SIG-M5 treated with dmso at 0.1 percent for 504 hours (cell line): ENCODE measurements at regions not wholly inside any gene's neighbourhood (a gene's known extent, or its start where the extent isn't known, plus 50 kb on each side); places are given as distances from the start of the nearest gene placed in this dataset.
A peak's percentile ranks its signal among the peaks of the same experiment; 100 is the strongest.
"Not testable (repeated sequence)": the region's sequence is repeated elsewhere in the genome, so short reads cannot be mapped to it uniquely, and the experiment has no call there.

Experiments
- DNase-seq: peaks from one replicate; lab custom pipeline; 2025; ENCODE audit not compliant: unreplicated experiment; lab: John Stamatoyannopoulos, UW

DNA sequence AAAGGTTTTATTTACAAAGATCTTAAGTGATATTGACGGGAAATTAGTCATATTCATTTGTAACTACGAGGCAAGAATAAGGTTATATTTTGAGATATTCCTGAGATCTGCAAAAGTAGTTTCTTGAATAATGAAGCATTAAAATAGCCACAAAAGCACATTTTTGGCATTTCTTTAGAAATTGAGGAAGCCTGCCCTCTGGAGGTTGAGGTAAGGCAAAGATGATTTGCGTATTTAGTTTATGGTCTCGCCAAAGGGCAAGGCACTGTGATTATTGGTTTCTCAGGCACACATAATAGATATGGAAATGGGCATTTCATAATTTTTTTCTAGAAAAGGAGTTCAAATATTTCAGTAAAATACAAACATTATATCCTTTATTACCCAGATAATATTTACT lies 143.7 kb upstream of the RPRM start:
- DNase-seq: no peak

DNA sequence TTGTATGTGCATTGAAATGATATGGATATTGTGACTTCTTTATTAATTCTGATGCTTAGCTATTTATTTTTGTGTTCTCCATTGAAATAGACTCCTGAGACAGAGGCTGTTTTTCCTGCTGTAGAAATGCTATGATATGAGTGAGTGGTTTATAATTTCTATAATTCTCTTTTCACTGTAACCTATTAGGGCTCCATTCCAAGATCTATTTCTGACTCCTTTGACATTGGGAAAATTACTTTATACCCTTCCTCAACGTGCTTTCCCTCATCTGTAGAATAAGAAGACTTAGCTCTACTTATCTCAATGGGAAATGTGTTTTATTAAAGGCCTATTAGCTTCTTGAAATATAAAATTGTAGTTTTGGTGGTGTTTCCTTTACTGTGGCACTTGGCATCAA lies 144.5 kb upstream of the RPRM start:
- no peak for DNase-seq

DNA sequence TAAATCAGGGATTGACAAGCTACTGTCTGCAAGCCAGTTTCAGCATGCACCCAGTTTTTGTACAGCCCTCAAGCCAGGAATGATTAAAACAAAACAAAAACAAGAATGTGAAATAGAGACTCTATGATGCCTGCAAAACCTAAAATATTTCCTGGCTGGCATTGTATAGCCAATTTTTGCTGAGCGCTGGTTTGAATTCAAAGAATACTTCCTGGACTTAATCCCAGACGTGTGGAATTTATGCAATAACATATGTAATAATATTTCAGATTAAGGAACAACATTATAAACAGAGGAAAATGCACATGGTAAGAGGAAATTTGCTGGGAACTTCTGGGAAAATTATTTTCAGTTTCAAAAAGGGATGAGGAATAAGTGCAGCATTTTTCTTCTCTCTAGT lies 148.1 kb upstream of the RPRM start:
- no peak for DNase-seq

DNA sequence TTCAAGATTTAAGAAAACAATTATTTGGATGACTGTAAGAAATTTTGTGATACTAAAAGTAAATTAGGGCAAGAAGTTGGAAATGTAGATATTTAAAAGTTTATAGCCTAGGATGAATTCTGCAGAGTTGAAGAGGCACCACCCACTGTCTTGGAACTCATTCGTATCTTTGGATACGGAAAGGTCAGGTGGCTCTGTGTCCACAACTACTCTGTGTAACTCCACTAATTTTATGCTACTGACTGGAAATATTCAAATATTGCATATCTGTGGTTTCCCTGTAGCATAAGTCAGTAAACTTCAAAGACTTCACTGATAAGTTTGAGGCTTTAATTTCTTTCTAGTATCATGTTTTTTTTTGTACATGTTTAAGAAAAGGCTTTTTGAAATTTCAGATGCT lies 156.9 kb upstream of the RPRM start:
- no peak for DNase-seq

DNA sequence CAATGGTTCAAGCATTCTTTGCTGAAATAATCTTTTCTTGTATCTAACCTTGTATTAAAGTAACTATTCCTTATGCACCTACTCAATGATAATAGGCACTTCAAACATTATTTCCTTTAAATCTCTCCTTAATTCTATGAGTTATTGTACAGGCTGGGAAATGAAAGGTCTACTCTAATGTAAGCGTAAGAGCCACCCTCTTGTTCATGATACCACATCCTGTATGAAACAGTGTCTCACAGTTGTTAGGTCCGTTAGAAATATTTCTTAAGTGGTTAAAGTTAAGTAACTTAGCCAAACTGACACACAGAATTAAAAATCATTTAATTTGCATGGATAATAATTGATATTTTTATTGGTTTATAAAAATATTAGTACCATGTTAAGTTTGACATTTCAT lies 162.5 kb upstream of the RPRM start:
- no peak for DNase-seq

DNA sequence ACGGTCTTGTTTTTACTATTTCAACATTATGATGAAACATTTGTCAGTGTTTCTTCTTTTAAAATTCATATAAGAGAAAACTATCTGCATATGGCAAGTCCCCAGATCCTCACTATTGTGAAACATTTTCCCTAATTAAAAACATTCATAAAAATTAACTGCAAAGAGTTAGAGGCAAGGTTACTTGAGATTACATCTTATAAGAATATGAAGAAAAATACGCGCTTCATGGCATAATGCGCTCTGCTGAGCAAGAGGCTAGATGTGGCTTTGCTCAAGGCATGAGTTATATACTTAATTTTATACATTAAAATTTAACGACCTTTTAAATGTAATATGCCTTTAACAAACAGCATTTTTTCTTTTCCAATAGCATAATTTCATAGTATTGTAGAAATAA lies 166.4 kb upstream of the RPRM start:
- DNase-seq: no peak

DNA sequence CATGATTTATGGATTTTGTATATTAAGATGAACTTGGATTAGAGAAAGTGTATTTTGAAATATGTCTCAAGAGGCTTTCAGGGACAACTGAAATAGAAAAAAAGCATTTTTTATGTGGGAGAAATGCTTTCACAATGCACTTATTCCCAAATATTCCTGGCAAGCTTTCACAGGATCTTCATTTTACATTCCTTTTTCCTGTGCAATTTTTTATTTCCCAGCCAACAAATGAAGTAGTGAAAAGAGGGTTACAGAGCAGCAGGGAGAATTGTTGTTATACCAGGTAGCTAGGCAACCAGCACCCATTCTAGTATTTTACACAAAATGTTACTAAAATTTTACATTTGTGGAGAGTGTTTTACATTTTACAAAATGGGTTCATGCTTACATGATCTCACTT lies 167.0 kb upstream of the RPRM start:
- no peak for DNase-seq

DNA sequence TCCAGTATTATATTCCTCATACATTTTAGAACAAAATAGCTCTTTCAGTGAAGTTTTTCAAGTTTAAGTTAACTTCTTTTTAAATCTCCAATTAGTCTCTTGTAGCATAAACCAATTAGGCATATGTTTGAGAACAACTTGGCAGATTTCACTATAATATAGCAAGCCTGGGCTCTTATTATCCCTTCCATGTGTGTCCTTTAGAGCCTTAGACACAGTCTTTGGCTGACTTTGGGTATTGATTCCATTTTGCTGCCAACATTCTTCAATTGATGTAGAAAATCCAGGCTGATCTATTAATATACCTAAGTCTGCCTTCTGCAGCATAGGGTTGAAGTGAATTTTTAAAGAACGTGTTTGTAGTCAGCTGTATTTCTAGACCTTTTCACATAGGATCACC lies 179.1 kb upstream of the RPRM start:
- no peak for DNase-seq

DNA sequence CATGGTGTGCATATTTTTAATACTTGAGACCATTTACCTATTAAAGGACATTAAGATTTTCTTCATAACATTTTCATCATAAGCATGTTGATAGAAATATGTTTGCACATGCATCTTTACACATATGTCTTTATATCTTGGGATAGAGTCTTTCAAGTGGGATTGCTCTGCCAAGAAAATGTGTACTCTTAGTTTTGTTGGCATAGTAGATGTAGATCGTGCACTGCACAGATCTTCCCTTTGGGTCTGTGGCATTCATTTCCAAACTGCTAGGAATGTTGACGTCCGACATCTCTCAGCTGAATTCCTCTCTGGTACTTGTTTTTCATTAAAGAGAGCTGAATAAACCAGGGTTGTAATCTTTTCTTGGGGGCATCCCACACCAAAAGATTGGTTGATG lies 183.2 kb upstream of the RPRM start:
- DNase-seq: no peak

DNA sequence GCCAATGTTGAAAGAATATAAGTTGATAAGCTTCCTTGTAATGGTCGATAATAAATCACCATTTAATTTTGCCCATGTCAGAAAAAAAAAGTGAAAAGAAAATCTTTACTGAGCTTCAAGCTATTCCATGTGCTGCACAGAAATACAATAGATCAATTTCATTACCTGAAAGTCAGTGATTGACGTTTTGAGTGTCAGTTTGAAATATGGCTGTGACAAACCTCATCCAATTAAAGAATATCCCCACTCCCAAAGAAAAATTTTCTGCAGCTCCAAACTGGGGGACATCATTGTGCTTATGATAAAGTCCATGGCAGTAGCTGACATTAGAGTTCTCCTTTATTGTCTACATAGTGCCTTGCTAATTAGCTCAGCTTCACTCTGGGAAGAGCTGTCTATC lies 184.8 kb upstream of the RPRM start:
- DNase-seq: no peak

DNA sequence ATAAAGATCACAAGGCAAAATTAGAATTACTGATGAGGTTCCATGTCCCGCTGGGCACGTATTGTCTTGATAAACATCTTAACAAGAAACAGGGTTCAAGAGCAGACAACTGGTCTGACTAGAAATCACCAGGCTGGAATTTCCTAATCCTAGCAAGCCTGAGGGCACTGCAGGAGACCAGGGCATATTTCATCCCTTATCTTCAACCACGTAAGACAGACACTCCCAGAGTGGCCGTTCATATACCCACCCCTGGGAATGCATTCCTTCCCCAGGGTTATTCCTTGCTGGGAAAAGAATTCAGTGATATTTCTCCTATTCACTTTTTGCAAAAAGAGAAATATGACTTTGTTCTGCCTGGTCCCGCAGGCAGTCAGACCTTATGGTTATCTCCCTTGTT lies 185.4 kb upstream of the RPRM start:
- not testable (repeated sequence) for DNase-seq

DNA sequence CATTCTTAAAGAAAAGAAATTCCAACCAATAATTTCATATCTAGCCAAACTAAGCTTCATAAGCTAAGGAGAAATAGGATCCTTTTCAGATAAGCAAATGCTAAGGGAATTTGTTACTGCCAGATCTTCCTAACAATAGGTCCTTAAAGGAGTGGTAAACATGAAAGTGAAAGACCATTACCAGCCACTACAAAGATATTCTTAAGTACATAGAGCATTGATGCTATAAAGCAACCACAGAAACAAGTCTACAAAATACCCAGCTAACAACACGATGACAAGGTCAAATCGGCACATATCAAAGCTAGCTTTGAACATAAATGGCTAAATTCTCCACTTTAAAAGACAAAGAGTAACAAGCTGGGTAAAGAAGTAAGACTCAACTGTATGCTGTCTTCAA lies 188.9 kb upstream of the RPRM start:
- no peak for DNase-seq

DNA sequence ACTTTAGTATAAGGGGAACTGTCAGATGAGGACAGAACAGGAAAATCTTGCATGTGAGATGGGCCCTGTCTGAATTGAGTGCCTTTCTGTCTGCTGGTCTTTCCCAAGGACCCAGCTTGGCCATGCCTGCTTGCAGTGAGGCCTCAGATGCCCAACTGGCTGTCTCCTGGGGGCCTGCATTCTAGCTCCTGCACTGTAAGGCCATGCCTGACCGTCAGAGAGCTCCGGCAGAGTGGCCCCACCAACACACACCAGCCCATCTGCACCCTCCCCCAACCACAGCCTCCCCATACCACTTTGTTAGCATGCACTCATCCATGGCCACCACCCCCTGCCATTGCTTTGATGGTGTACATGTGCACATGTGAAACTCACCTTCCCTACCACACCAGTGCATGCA lies 190.4 kb upstream of the RPRM start:
- no peak for DNase-seq

DNA sequence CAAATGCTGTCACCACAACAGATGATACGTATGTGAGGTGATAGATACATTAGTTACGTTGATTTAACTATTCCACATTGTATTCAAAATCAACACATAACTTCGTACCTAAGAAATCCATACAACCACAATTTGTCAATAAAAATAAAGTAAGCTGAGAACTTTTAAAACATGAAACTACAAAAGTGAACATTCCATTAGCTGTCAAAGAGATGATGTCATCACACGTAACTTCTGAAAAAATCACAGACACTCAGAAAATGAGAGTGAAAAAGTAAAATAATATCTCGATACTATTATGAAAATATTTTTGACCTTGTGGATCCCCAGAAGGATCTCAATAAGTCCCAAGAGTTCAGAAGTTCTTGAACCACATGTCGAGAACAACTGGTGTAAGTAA lies 161.6 kb upstream of the GALNT13 start:
- no peak for DNase-seq

DNA sequence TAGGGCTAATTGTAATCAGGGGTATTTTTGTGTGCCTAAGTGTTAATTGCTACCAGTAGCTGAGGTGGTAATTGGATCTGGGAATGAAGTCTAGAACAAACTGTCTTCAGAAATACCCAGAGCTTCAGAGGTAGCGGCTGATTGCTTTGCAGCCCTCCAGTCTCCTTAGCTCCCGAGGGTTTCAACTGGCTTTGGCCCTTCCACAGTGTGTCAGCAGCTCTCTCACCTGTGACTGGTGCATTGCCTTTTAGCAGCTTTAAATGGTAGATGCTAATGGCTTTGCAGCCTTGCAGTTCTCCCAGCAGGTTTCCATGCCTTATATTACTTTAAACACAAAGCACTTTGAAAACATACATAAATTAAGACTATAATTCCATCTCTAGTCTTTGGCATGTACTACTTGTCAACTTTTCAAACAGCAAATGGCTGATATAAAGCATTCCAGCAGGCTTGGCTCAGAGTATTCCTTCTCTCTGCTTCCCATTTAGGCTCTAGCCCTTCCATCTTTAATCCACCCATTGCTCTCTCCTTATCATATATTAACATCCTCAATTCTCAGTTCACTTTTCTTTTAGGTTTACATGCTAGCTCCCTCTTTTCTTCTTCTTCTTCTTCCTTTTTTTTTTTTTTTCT lies 156.4 kb upstream of the GALNT13 start:
- no peak for DNase-seq

DNA sequence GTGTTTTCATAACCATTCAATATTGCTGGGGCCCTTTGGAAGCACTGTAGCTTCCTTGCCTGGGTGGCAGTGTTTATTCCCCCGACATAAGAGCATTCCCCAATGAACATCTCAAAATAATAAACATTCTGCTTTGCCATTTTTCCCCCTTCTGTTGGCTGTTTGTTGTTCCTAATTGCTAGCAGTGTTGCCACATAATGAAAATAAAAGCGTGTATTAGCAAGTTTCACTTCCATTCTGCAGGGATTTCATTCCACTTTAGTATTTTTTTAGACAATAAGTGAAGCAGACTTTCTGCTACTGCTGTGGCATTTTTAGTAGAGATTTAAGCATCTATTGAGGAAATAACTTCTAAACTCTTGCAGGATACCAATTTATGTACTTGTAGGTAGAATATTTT lies 154.7 kb upstream of the GALNT13 start:
- no peak for DNase-seq

DNA sequence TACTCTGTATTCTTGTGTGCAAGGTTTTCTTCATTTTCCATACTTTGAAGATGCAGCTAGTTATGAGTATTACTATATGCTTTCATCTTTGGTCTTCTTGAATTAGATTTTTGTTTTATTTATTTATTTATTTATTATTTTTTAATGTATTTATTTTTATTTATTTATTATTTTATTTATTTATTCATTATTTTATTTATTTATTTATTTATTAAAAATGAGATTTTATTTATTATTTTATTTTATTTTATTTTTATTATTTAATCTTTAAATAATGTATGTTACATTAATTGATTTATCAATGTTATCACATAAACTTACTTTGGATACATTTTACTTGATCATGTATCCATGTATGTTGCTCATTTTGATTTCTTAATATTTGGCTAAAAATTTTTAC lies 132.3 kb upstream of the GALNT13 start:
- no peak for DNase-seq

DNA sequence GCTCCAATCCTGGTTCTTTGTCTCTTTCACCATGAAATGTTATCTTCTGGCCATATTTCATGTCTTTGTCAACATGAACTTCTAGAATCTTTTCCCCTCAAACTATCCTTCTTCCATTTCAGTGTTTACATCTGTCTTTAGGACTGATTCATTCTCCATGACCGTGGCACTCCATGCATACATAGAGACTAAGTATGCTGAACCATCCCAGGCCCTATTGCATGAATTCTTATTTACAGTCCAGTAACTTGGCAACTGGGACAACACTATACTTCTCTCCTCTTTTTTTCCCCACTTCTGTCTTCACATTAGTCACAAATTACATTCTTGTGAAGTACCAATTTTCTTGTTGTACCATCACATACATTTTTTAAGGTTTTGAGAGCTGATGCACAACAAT lies 109.8 kb upstream of the GALNT13 start:
- DNase-seq: no peak

DNA sequence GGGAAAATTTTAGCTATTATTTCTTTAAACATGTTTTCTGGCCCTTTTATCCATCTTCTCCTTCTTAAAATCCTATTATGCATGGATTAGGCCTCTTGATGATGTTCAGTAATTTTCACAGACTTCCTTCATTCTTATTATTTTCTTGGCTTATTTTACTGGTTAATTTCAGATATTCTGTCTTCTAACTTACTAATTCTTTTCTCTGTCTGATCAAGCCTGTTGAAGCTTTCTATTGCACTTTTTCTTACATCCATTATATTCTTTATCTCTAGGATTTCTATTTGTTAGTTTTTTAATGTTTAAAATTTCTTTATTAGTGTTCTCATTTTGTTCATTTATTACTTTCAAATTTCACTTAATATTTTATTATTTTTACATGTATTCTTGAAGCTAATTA lies 105.3 kb upstream of the GALNT13 start:
- no peak for DNase-seq

DNA sequence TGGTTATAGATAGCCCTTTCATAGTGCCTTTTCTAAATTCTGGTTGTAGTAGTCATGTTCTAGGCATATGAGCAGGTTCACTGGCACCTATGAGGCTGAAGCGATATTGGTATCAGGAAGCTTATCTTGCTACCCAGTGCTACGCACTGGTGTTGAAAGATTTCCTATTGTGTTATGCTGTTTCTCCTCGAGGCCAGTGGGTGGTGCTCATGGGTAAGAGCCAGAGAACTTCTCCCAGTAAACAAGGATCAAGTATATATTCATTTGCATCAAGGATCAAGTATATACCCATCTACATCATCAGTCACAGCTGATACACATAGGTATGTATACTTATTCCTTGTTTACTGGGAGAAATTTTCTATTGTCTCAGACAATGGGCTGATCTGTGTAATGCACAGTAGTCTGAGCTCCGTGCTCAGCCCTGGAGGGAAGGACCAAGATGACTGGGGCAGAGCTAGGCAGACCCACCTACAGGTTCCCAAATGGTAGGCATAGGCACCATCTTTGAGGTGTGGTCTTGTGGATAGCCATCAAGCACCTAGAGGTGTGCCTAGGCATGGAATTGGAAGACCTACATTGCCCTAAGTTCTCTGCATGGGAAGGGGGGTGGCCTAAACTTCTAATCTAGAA lies 101.2 kb upstream of the GALNT13 start:
- peak; percentile 5 for DNase-seq

DNA sequence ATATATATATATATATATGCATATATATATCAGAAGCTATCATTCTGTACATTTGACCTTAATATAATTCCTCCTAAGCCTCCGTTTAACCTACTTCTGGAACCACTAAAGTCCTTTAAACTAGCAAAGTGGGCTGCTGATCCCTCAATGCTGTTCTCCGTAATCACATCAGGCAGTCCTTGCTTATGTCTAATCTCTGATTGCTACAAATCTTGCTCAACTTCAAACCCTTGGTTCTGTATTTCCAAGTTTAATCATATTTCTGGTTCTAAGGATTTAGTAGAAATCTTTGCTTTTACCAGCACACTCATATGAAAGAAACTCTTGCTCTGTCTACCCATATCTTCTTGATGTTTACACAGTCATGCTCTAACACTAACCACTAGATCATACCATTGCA lies 91.5 kb upstream of the GALNT13 start:
- no peak for DNase-seq

DNA sequence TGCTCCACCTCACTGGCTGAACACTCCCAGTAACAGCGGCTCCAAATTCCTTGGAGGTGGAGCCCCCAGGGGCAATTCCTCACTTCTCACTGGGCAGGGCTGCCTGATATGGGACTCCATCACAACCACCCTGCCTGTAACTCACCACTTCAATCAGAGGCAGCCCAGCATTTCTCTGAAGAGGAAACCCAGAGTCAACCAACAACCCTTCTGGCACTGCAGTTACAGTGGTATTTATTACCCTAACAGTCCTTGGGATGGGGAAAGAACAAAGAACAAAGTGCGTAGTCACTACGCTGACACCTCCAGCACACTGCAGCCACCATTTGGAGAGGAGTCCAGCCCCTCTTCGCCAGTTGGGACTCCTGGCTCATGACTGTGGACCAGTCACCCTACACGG lies 85.7 kb upstream of the GALNT13 start:
- no peak for DNase-seq

DNA sequence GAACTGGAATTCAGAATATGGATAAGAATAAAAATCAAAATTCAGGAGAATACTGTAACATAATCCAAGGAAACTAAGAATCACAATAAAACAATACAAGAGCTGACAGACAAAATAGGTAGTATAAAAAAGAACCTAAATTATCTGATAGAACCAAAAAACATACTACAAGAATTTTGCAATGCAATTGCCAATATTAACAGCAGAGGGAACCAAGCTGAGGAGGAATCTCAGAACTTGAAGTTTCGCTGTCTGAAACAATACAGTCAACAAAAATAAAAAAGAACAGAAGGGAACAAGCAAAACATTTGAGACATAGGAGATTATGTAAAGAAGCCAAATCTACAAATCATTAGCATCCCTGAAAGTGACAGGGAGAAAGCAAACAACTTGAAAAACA lies 84.1 kb upstream of the GALNT13 start:
- no peak for DNase-seq
